ENCODE measurements at regions not wholly inside any gene's neighbourhood (a gene's known extent, or its start where the extent isn't known, plus 50 kb on each side); places are given as distances from the start of the nearest gene placed in this dataset.
"Not testable (repeated sequence)": the region's sequence is repeated elsewhere in the genome, so short reads cannot be mapped to it uniquely, and the experiment has no call there.

DNA sequence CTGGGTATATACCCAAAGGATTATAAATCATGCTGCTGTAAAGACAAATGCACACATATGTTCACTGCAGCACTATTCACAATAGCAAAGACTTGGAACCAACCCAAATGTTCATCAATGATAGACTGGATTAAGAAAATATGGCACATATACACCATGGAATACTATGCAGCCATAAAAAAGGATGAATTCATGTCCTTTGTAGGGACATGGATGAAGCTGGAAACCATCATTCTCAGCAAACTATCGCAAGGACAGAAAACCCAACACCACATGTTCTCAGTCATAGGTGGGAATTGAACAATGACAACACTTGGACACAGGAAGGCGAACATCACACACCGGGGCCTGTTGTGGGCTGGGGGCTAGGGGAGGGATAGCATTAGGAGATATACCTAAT, 406.1 kb downstream of the NFIB start:
- H3K4me3 Mint-ChIP-seq; H3K27me3 Mint-ChIP-seq (ENCODE audit: low read depth); ATAC-seq; DNase-seq; H3K36me3 Mint-ChIP-seq (ENCODE audit: insufficient read depth); H3K4me1 Mint-ChIP-seq (ENCODE audit: low read depth): not testable (repeated sequence)
- H3K9me3 Mint-ChIP-seq: peaks cover 14% of the 10 kb centered on the region

DNA sequence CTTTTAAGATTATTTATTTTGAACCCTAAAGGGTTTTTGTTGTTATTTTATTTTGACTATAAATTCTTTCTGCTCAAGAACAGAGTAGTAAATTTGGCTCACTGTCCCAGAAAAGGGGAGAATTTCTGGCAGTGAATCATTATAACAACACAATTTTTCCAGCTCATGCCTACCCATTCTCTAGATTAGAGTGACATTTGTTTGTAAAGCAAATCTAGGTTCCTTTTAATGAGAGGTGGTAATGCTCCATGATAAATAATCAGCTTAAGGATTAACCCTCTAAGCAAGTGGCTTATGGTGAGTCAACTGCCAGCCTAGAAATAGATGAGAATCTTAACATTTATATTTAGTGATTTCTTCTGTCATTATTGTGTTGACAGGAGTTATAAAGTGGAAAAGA, 409.2 kb downstream of the NFIB start:
- ATAC-seq: no peak
- H3K9me3 Mint-ChIP-seq: peaks cover 23% of the 10 kb centered on the region
- no peaks in the 10 kb centered on the region for H3K36me3 Mint-ChIP-seq (ENCODE audit: insufficient read depth)

DNA sequence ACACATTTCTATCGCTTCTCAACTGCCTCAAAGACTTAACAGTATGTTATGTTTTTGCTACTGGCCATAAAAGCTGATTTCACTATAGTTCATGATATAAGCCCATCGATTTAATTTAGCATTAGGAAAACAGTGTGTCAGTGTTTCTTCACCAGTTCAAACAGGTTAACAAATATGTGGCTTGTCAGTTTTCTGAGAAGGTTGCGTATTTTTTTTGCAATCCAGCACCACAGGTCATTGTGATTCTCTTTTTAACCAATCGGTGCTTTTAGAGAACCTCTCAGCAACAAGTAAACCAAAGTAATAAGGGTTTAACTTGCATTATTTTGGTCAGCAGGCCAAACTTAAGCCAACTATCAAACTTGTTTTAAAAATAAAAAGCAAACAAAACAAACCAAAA, 409.6 kb downstream of the NFIB start:
- no peak for DNase-seq
- Mint-ChIP-seq H3K9me3 (peaks cover 23% of the 10 kb centered on the region), H3K27me3 (ENCODE audit: low read depth) (no peaks in the 10 kb centered on the region), H3K4me1 (ENCODE audit: low read depth) (no peaks in the 10 kb centered on the region), H3K4me3 (no peak overlapping the region), H3K36me3 (ENCODE audit: insufficient read depth) (no peaks in the 10 kb centered on the region)
- no peak for ATAC-seq

More for the DNA sequence above, 409.2 kb downstream of the NFIB start:
- H3K27me3 Mint-ChIP-seq (ENCODE audit: low read depth): no peaks in the 10 kb centered on the region
- no peak for DNase-seq
- no peak overlapping the region for H3K4me3 Mint-ChIP-seq
- H3K4me1 Mint-ChIP-seq (ENCODE audit: low read depth): no peaks in the 10 kb centered on the region

DNA sequence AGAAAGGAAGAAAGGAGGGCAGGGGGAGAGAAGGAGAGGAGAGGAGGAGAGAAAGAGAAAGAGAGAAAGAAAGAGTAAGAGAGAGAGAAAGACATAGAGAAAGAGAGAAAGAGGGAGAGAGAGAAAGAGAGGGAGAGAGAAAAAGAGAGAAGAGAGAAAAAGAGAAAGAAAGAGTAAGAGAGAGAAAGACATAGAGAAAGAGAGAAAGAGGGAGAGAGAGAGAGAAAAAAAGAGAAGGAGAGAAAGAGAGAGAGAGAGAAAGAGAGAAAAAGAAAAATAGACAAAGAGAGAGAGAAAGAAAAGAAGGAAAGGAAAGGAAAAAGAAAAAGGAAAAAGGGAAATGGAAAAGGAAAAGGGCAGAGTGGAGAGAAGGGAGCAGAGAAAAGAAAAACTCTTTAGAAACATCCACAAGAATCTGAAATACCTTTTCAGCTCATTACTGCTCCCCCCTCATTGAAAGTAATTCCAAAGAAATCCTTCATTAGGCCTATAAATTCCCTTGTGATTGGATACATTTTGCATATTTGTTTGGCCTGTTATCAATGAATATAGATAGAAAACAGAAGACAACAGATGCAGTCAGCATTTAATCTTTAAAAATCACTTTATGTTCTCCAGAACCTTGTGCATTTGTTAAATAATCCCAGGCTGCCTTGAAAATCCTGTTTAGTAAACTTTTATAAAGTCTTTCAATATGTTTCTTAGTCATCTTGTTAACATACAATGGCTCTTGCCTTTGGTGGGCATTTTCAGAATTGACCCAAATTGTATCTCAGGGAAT, 411.5 kb downstream of the NFIB start:
- Mint-ChIP-seq H3K27me3 (ENCODE audit: low read depth) (no peaks in the 10 kb centered on the region), H3K36me3 (ENCODE audit: insufficient read depth) (no peaks in the 10 kb centered on the region), H3K4me3 (no peak overlapping the region), H3K9me3 (peaks cover 23% of the 10 kb centered on the region), H3K4me1 (ENCODE audit: low read depth) (no peaks in the 10 kb centered on the region)
- ATAC-seq: no peak
- no peak for DNase-seq

DNA sequence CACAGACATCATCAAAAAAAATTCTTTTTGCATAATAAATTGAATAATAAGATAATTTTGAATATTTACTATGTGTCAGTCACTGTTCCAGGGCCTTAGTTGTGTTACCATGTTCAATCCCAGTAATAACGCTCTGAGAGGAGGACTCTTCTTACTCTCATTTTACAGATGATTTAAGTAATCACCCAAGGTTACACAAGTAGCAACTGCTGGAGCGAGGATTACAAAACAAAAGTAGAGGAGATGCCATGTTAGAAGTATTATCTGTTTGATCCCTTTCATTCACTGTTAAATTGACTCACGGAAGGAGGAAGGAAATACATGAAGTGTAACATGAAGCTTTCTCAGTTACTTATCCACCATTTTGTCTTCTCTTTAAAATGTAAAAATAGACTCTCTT, 412.8 kb downstream of the NFIB start:
- Mint-ChIP-seq H3K4me1 (ENCODE audit: low read depth) (no peaks in the 10 kb centered on the region), H3K4me3 (no peak overlapping the region), H3K36me3 (ENCODE audit: insufficient read depth) (no peaks in the 10 kb centered on the region), H3K9me3 (peaks cover 23% of the 10 kb centered on the region), H3K27me3 (ENCODE audit: low read depth) (no peaks in the 10 kb centered on the region)
- DNase-seq (no peak), ATAC-seq (no peak)

DNA sequence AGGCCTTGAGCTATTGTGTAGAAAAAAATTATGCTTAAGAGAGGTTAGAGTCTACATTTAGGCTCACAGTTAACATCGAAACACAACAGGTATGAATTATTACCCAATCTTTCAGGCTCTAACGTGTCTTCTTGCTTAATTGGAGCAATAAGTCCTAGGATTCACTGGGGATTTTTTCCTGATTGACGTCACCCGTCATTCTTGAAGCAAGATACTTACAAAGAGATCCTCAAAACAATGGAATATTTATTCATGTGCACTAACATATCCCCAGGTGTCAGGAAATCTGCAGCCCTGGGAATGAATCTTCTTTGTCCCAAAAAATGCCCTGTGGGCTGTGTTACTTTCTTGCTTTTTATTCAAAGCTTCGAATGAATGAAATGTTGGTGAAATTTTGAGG, 413.5 kb downstream of the NFIB start:
- Mint-ChIP-seq H3K36me3 (ENCODE audit: insufficient read depth) (no peaks in the 10 kb centered on the region), H3K9me3 (peaks cover 18% of the 10 kb centered on the region), H3K27me3 (ENCODE audit: low read depth) (no peaks in the 10 kb centered on the region), H3K4me1 (ENCODE audit: low read depth) (no peaks in the 10 kb centered on the region), H3K4me3 (no peak overlapping the region)
- ATAC-seq (no peak), DNase-seq (no peak)

DNA sequence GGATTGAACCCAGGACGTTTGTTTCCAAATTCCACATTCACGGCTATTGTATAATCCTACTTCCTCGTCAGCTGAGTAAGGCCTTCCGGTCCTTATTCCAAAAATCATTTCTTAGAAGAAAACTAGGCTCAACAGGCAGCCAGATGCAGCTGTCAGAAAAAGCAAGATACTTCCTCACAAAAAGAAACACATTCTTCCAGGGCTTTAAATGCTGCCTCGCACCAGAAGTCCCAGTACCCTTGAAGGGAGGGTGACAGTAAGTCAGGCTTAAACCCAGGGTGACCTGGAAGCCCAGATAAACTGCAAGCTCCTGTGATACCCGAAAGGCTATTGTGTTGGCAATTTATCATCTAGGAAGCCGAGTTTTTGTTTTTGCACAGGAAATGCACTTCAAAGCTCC, 414.0 kb downstream of the NFIB start:
- no peak overlapping the region for H3K4me3 Mint-ChIP-seq
- ATAC-seq (no peak), DNase-seq (no peak)
- no peaks in the 10 kb centered on the region for H3K4me1 Mint-ChIP-seq (ENCODE audit: low read depth)
- H3K27me3 Mint-ChIP-seq (ENCODE audit: low read depth): no peaks in the 10 kb centered on the region
- H3K36me3 Mint-ChIP-seq (ENCODE audit: insufficient read depth): no peaks in the 10 kb centered on the region
- peaks cover 15% of the 10 kb centered on the region for H3K9me3 Mint-ChIP-seq

DNA sequence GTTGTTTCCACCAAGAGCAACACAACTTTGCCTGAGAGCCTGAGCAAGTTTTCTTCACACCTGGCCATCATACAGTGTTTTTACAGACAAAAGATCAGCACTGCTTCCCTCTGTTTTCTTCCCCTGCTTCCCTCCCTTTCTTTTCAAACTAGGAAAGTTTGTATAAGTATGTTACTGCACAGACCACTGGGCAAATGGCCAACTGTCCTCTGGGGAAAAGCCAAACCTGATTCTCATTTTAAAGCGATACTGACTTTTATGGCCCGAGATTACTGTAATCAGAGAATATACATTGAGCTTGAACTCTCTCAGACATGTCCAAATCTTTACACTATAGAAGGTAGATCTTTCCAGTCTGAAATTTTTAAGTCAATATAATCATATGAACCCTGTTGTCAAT, 415.0 kb downstream of the NFIB start:
- Mint-ChIP-seq H3K36me3 (ENCODE audit: insufficient read depth) (no peaks in the 10 kb centered on the region), H3K4me3 (no peak overlapping the region), H3K4me1 (ENCODE audit: low read depth) (no peaks in the 10 kb centered on the region), H3K27me3 (ENCODE audit: low read depth) (no peaks in the 10 kb centered on the region), H3K9me3 (peaks cover 11% of the 10 kb centered on the region)
- ATAC-seq: no peak
- DNase-seq: no peak

DNA sequence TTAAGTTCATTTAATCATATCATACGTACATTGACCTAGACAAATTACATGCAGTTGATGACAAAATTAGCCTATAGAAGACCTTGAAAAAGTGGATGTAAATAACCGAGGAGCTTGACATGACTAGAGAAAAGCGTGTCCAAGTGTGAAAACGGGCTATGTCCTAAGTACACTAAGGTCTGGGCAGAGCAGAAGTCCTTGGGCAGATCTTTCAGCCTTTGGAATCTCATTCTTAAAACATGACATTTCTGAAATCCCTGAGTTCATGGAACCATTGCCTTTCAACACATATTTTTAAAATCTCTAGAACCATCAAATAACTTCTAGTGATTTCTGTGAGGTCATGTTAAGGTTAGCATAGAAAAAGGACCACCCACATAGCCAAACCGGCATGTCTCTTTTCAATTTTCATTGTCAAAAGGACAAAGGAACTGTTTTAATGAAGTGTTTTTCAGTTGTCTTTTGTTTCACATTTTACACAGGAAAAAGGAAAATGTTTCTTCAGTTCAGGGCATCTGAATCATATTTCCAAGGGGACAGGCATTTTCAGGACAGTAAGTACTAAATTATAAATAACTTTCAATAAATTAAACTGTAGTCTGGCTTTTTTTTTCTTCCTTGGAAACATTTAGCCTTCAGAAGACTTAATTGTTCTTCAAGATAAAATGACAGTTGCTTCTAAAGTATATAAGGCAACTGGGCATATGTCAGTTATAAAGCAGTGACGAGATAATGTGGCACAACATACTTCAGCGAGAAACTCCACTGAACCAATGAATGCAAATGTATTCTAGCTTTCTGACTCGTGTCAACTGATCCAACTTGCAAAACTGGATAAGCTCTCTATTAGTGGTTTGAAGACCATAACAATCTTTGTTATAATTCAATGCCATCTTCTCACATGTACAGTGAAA, 416.8 kb downstream of the NFIB start:
- Mint-ChIP-seq H3K9me3 (peaks cover 9% of the 10 kb centered on the region), H3K4me1 (ENCODE audit: low read depth) (no peaks in the 10 kb centered on the region), H3K27me3 (ENCODE audit: low read depth) (no peaks in the 10 kb centered on the region)

DNA sequence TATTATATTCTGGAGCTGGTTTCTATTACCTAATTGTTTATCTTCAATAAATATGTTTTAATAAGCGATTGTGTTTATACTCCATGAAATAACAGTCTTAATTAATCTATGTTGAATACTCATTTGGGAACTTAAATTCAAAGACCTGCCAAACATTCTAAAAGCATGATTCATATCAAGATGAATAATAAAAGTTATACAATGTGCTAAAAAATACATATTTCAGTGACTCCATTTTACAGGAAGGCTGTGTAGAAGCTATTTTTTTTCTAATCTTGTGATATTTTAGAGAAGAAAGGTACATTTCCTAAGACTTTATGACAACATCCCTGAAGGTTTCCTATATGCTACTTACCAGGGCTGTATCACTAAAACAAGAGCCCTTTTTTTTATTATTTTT, 417.9 kb downstream of the NFIB start:
- H3K27me3 Mint-ChIP-seq (ENCODE audit: low read depth): no peaks in the 10 kb centered on the region
- DNase-seq: no peak
- peaks cover 7% of the 10 kb centered on the region for H3K9me3 Mint-ChIP-seq
- no peaks in the 10 kb centered on the region for H3K4me1 Mint-ChIP-seq (ENCODE audit: low read depth)
- ATAC-seq: no peak
- no peaks in the 10 kb centered on the region for H3K36me3 Mint-ChIP-seq (ENCODE audit: insufficient read depth)
- no peak overlapping the region for H3K4me3 Mint-ChIP-seq

More for the DNA sequence above, 416.8 kb downstream of the NFIB start:
- no peaks in the 10 kb centered on the region for H3K36me3 Mint-ChIP-seq (ENCODE audit: insufficient read depth)
- no peak for DNase-seq
- H3K4me3 Mint-ChIP-seq: no peak overlapping the region
- ATAC-seq: no peak

DNA sequence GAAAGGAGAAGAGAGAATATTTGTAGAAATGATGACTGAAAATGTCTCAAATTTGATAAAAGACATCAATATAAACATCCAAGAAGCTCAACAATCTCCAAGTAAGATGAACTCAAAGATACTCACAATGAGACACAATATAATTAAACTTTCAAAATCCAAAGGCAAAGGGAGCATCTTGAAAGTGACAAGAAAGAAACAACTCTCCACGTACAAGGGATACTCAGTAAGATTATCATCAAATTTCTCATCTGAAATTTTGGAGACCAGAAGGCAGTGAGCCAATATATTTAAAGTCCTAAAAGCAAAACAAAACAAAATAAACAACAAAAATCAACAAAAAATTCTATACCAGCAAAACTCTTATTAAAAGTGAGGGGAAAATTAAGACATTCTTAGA, 428.7 kb downstream of the NFIB start:
- no peak for ATAC-seq
- no peaks in the 10 kb centered on the region for H3K27me3 Mint-ChIP-seq (ENCODE audit: low read depth)
- H3K4me3 Mint-ChIP-seq: no peak overlapping the region
- peaks cover 27% of the 10 kb centered on the region for H3K9me3 Mint-ChIP-seq
- no peak for DNase-seq
- no peaks in the 10 kb centered on the region for H3K4me1 Mint-ChIP-seq (ENCODE audit: low read depth)
- H3K36me3 Mint-ChIP-seq (ENCODE audit: insufficient read depth): no peaks in the 10 kb centered on the region

DNA sequence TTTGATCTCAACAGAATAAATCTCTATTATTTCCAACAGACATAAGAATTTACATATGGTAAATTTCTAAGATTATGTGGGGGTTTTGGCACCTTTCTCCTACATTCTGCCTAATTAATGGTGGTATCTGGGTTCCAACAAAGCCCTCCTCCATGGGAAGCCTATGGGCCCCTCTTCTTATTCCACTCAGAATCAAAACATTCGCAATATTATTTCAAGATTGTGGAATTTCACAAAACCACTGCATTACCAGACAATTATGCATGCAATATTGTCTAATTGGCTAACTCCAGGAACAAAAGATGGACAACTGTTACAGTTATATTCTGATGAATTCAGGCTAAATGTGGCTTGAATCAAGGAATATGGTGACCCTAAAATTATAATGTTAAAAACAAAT, 434.0 kb downstream of the NFIB start:
- ATAC-seq: no peak
- Mint-ChIP-seq H3K36me3 (ENCODE audit: insufficient read depth) (no peaks in the 10 kb centered on the region), H3K4me3 (no peak overlapping the region), H3K9me3 (peaks cover 16% of the 10 kb centered on the region), H3K27me3 (ENCODE audit: low read depth) (no peaks in the 10 kb centered on the region), H3K4me1 (ENCODE audit: low read depth) (no peaks in the 10 kb centered on the region)
- no peak for DNase-seq

DNA sequence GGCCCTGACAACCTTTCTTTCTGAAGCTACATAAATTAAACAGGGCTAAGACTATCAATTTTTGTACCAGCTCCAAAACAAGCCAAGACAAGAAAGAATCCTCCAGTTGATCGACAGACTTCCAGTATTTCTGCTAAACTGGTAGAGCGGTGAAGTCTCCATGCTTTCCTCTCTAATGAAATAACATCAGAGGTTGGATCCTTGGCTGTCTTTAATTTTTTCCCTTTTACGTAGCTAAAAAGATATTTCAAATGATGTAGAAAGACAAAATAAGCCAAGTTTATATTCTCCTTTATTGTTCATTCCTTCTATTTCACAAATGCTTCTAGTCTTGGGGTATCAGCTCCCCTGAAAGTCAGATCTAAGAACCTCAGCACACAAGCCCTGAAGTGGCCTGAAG, 434.9 kb downstream of the NFIB start:
- no peaks in the 10 kb centered on the region for H3K36me3 Mint-ChIP-seq (ENCODE audit: insufficient read depth)
- no peak overlapping the region for H3K4me3 Mint-ChIP-seq
- no peaks in the 10 kb centered on the region for H3K27me3 Mint-ChIP-seq (ENCODE audit: low read depth)
- DNase-seq (no peak), ATAC-seq (no peak)
- H3K4me1 Mint-ChIP-seq (ENCODE audit: low read depth): no peaks in the 10 kb centered on the region
- peaks cover 18% of the 10 kb centered on the region for H3K9me3 Mint-ChIP-seq

DNA sequence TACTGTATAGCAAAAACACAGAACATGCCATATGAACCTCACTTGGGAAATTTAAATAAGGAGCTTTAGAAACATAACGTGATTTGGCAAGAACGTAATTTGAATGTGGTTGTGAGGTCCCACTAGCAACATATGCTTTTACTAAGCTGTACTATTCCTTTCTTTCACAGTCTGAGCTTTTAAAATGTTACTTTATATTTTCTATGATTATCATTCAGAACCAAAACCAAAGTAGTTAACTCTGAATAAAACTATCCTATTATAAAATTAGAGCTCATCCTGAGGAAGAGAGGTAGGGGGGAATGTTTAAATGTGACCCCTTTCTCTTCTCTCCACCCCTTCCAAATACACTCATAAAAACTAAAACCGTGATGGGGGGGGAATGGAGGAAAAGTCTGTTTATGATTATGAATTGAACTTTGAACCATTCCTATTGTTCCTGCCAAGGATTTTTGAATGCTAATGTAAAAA, 435.7 kb downstream of the NFIB start:
- Mint-ChIP-seq H3K4me1 (ENCODE audit: low read depth) (no peaks in the 10 kb centered on the region), H3K9me3 (peaks cover 17% of the 10 kb centered on the region), H3K36me3 (ENCODE audit: insufficient read depth) (no peaks in the 10 kb centered on the region), H3K4me3 (no peak overlapping the region), H3K27me3 (ENCODE audit: low read depth) (no peaks in the 10 kb centered on the region)
- ATAC-seq: no peak
- no peak for DNase-seq

DNA sequence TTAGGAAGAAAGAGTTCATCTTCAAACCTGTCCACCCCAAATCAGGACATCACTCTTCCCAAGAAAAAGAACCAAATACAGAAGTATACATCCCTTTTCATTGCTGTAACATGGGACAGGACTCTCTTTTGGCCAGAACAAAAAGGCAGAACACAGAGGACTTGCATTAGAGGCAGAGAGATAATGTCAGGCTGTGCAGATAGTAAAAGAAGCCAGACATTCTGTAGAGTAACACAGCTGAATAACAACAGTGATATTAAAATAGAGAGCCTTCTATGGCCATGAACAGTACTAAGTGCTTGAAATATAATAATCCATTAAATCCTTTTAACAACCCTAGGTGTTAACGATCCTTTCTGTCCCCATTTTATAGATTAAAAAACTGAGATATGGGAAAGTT, 437.2 kb downstream of the NFIB start:
- H3K36me3 Mint-ChIP-seq (ENCODE audit: insufficient read depth): no peaks in the 10 kb centered on the region
- H3K9me3 Mint-ChIP-seq: peaks cover 19% of the 10 kb centered on the region
- no peak overlapping the region for H3K4me3 Mint-ChIP-seq
- ATAC-seq (no peak), DNase-seq (no peak)
- H3K4me1 Mint-ChIP-seq (ENCODE audit: low read depth): no peaks in the 10 kb centered on the region
- H3K27me3 Mint-ChIP-seq (ENCODE audit: low read depth): no peaks in the 10 kb centered on the region

All from activated T-cell treated with anti-CD3 and anti-CD28 coated beads, Interleukin-2, amount 50 U/mL, for 4 hours (primary cell).